SW480 (cell line): ENCODE measurements at regions not wholly inside any gene's neighbourhood (a gene's known extent, or its start where the extent isn't known, plus 50 kb on each side); places are given as distances from the start of the nearest gene placed in this dataset.
"Not testable (repeated sequence)": the region's sequence is repeated elsewhere in the genome, so short reads cannot be mapped to it uniquely, and the experiment has no call there.

ENCODE experiments used
- DNase-seq: peaks from one replicate; pipeline ENCODE4 v3.0.0-alpha.2; 2016; ENCODE audit warnings: low spot score

DNA sequence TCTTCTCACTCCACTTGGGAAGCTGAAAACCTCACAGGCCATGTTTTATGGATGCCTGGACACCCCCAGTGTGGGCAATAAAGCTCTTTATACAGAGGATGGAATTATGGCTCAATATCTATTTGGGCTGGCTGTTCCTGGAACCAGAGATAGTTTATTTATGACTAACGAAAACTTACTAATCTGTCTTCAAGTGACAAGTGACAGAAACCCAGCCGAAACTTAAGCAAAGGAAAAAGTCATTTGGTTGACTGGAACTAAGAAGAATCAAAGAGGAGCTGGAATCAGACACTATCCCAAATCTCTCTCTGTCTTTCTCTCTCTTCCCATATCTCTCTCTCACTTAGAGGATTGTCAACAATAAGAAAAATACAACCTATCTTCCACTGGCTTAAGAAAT is 78.3 kb upstream of the CDK6 start:
- DNase-seq, result no peak

DNA sequence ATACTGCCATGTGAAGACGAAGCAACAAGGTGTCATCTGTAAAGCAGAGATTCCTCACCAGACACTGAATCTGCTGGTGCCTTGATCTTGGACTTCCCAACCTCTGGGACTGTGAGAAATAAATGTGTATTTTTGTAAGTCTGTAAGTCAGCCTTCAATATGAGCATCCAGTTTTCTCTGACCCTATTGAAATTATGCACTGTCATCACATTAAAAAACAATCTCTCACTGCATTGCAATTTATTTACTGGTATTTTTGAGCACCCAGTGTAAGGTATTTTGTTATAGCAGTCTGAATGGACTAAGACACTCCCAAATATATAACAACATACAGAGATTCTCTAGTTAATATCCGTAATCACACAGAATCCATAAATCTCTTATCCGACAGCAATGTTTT is 77.5 kb upstream of the CDK6 start:
- no peak for DNase-seq

DNA sequence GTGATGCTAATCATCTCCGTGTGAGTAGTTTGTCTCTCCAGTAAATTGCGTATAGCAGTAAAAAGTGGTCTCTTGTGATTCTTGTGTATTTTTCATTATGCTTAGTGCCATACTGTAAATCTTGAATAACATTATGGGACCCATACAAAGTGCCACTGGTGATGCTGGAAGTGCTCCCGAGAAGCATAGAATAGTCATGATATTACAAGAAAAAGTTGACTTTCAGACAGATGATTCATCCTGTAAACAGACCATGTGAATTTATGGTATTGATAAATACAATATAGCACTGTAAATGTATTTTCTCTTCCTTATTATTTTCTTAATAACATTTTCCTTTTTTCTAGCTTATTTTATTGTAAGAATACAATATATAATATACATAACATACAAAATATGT is 74.6 kb upstream of the CDK6 start:
- DNase-seq, result no peak

DNA sequence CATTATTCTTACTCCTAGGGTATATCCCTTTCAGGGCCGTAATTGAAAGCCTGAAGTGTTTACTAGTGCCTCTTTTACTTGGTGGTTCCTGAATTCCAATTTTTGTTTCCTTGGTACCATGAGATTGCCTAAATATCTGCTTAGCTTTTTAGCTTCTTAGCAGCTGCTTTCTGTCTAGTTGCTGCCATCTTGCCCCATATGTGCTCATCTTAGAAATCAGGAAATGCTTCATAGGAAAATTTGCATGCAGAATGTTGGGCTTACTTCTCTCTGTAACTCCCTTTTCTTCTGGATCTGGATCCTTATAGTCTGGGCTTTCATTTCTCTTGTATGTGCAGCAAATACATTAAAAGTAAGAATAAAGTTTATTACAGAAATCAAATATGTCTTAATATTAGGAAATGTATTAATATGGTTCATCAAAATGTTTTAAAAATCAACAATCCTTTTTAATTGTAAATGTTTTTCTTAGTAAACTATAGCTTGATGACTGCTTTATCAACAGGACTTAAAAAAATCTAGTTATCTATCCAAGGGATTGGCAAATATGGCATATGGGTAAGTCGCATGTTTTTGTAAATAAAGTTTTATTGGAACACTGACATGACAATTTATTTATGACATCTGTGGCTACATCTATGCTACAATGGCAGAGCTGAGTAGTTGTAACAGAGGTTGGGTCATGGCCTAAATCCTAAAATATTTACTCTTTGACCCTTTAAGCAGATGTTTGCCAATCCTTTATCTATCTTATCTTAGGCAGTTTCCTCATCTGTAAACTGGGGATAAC is 73.5 kb upstream of the CDK6 start:
- no peak for DNase-seq

DNA sequence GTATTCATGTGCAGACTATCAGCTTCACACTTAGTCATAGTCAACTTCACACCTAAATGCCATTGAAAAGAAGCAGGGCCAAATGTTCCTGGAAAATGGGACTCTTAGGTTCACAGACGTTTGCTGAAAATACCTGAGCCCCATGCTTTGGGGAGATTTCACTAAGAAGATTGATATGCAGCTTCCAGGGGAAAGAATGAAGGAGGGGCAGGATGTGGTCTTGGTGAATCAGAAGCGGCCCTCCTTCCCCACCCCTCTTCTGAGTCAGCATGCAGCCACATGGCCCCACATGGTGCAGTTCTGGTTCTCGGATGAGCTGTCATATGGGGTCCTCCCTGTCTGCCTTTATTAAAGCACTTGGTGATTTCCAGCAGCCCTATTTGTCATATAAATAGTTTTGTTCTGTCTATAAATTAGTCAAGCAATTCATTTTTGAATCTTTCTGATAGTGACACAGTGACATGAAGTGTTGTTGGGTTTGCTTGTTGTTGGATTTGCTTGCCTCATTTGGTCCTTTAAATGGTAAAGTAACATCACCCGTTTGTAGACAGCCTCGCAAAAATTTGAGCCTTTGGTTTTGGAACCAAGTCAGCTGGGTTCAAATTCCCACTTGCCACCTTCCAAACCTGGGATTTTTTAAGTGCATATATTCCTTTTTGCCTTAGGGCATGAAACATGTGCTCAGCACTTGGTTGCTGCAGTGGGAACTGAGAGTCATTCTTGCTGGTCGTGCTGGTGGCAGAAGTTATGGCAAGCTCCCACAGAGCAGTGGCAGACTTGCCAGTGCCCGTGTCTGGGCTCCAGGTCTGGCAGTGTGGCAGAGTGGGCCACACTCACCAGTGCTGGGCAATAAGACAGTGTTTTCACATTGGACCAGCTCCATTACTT is 68.1 kb upstream of the CDK6 start:
- DNase-seq, result peak; percentile 99

DNA sequence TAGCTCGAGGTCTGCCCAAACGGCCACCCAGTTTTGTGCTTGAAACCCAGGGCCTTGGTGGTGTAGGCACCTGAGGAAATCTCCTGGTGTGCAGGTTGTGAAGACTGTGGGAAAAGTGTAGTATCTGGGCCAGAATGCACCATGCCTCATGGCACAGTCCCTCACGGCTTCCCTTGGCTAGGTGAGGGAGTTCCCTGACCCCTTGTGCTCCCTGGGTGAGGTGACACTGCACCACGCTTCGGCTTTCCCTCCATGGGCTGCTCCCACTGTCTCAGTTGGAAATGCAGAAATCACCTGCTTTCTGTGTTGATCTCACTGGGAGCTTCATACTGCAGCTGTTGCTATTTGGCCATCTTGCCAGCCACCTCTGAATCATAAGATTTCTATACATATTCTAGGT is 62.4 kb upstream of the CDK6 start:
- DNase-seq, result no peak

DNA sequence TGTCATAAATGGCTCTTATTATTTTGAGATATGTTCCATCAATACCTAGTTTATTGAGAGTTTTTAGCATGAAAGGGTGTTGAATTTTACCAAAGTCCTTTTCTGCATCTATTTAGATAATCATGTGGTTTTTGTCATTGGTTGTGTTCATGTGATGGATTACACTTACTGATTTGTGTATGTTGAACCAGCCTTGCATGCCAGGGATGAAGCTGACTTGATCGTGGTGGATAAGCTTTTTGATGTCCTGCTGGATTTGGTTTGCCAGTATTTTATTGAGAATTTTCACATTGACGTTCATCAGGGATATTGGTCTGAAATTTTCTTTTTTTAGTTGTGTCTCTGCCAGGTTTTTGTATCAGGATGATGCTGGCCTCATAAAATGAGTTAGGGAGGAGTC is 58.5 kb upstream of the CDK6 start:
- DNase-seq, result not testable (repeated sequence)

DNA sequence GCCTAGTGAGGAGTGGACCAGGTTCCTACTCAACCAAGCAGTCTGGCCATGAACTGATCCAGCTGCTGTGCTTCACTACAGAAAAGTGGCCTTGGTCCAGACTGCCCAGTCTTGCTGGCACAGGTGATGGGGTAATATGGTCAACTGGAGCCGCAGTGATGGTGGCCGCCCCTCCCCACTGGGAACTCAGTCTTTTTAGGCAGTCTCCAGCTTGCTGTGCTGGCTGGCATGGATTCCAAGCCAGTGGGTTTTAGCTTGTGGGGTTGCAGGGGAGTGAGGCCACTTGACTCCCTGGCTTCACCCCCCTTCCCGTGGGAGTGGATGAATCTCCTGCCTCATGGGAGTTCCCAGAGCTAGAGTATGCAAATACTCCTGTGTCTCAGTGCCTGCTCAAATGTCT is 52.7 kb upstream of the CDK6 start:
- no peak for DNase-seq
